Heart left ventricle (tissue), 16 donors: ENCODE measurements at regions not wholly inside any gene's neighbourhood (a gene's known extent, or its start where the extent isn't known, plus 50 kb on each side); places are given as distances from the start of the nearest gene placed in this dataset.

Source experiments
- ATAC-seq, 4 donors: fragments of 200-7000 bp; cut with Tn5 transposase; one replicate each; pipeline ENCODE4 v1.9.1; 2020 to 2022; ENCODE audit warnings: moderate library complexity in 4 of 4, mild to moderate bottlenecking in 3 of 4, moderate number of reproducible peaks in 1 of 4
- DNase-seq, 5 donors: peaks; one replicate each; pipeline ENCODE4 v3.0.0-alpha.2; 2020
- H3K27ac ChIP-seq, 12 donors: fragments of 200-600 bp; sonication (generic) in 4 of 12; one replicate each; pipeline versions ENCODE4 v1.5.0 to v1.8.0; 2016 to 2022; ENCODE audit warnings: mild to moderate bottlenecking in 2 of 12
- H3K27me3 ChIP-seq, 9 donors: fragments of 200-600 bp; sonication (generic) in 2 of 9; one replicate each; pipeline versions ENCODE4 v1.5.1 to v1.8.0; 2016 to 2022; ENCODE audit warnings: mild to moderate bottlenecking in 3 of 9
- H3K36me3 ChIP-seq, 9 donors: fragments of 200-600 bp; sonication (generic) in 2 of 9; one replicate each; pipeline versions ENCODE4 v1.5.0 to v1.8.0; 2018 to 2022; ENCODE audit warnings: mild to moderate bottlenecking in 2 of 9
- H3K4me1 ChIP-seq, 12 donors: fragments of 200-600 bp; sonication (generic) in 4 of 12; one replicate each; pipeline versions ENCODE4 v1.5.0 to v1.8.0; 2016 to 2022; ENCODE audit warnings: mild to moderate bottlenecking in 3 of 12
- H3K4me3 ChIP-seq, 12 donors: fragments of 200-600 bp; sonication (generic) in 4 of 12; one replicate each; pipeline versions ENCODE4 v1.5.0 to v1.8.0; 2017 to 2022; ENCODE audit warnings: mild to moderate bottlenecking in 9 of 12, moderate library complexity in 4 of 12
- H3K9me3 ChIP-seq, 12 donors: fragments of 200-600 bp; sonication (generic) in 4 of 12; one replicate each; pipeline versions ENCODE4 v1.5.0 to v1.8.0; 2016 to 2022; ENCODE audit warnings: mild to moderate bottlenecking in 1 of 12
- CTCF ChIP-seq, 12 donors: fragments of 200-600 bp; sonication (generic) in 4 of 12; IDR thresholded peaks; one replicate each; pipeline versions ENCODE4 v1.5.0 to v1.8.0; 2018 to 2022; ENCODE audit warnings: antibody characterized with exemption in 12 of 12, mild to moderate bottlenecking in 5 of 12
- POLR2A ChIP-seq, 2 donors: fragments of 450-650 bp; IDR thresholded peaks; one replicate each; pipeline ENCODE4 v1.6.1; 2017; ENCODE audit warnings: antibody characterized with exemption in 2 of 2, mild to moderate bottlenecking in 2 of 2, moderate library complexity in 2 of 2
- WGBS, 4 donors: extraction: QIAGEN DNeasy Blood & Tissue Kit in 2 of 4; methylation state at CpG; one replicate each; pipeline versions ENCODE4 v1.1.5 to v1.1.7; 2013 to 2018; 5-methylcytosine and 5-hydroxymethylcytosine counted together
- intact Hi-C, 10 donors: fragments of 100-400 bp; cut with DNase I; formaldehyde crosslinking; loops; one replicate each; pipeline versions ENCODE4 v1.11.1 to v1.14.2; 2022
- donor health status: ischemic (EF 13 %, LVEDD 7.1; RV severe dilation, severe dysfunction).
- donor health status: healthy with polysubstance abuse.
- donor health status: DM: no; HTN: yes; CAD: no.
- donor health status: DM: no; HTN: no; CAD: no.
- donor health status: ischemic (EF 25% LVEDD 6.9; RV normal size, moderate dysfunction).
- donor health status: ischemic (EF 25% LVEDD 5.7; RV mildly dilated, moderate dysfunction).
- donor health status: healthy.
- donor health status: DM: yes; HTN: yes; CAD: no.
- donor health status: ischemic (EF 35%, LVEDD 5.7; RV mildly dilated, moderate dysfunction).
- donor health status: nonischemic (EF 11% LVEDD 7.7; RV severe dilation, severe dysfunction).
- donor health status: DM: yes; HTN: yes; CAD: no.
- donor health status: PGD.
- donor health status: ischemic (EF 29% LVEDD 5.4; RV normal size, mild dysfunction).
- donor health status: nonischemic (EF 23%, LVEDD 6.1; RV moderate dilation, normal function).

- Histone ChIP-seq H3K4me1 (peaks cover 0 to 16% (median 0%) of the 10 kb centered on the region in 12 donors), H3K27me3 (no peaks in the 10 kb centered on the region), H3K9me3 (no peaks in the 10 kb centered on the region), H3K36me3 (no peaks in the 10 kb centered on the region), H3K27ac (no peak overlapping the region), H3K4me3 (no peak overlapping the region)
- 87 to 95% (median 91%) methylated on average over 3 of the region's 3 CpGs for WGBS, 4 donors
- intact Hi-C loops = no loop called here
- ATAC-seq = no peak
- no peak for TF ChIP-seq CTCF (IDR thresholded peaks at IDR 0.05)
- TF ChIP-seq POLR2A (IDR thresholded peaks at IDR 0.05) = no peak
- no peak for DNase-seq
Observed at GRCh38 chr11:122273476-122274191, 157.6 kb upstream of the BLID start.

GRCh38 chr11:122271745-122272144 is 155.7 kb upstream of the BLID start:
- H3K27ac ChIP-seq = no peak overlapping the region
- intact Hi-C loops = no loop called here
- 66 to 77% (median 71%) methylated on average over 4 of the region's 4 CpGs for WGBS, 4 donors
- ATAC-seq = no peak
- peaks cover 0 to 27% (median 0%) of the 10 kb centered on the region in 12 donors for H3K4me1 ChIP-seq
- H3K4me3 ChIP-seq = no peak overlapping the region
- no peaks in the 10 kb centered on the region for H3K27me3 ChIP-seq
- DNase-seq = no peak
- no peaks in the 10 kb centered on the region for H3K9me3 ChIP-seq
- no peak for TF ChIP-seq CTCF (IDR thresholded peaks at IDR 0.05)
- no peak for TF ChIP-seq POLR2A (IDR thresholded peaks at IDR 0.05)
- no peaks in the 10 kb centered on the region for H3K36me3 ChIP-seq

- Histone ChIP-seq H3K4me3 (no peak overlapping the region), H3K27ac (no peak overlapping the region), H3K9me3 (no peaks in the 10 kb centered on the region), H3K27me3 (no peaks in the 10 kb centered on the region), H3K4me1 (peaks cover 0 to 27% (median 0%) of the 10 kb centered on the region in 12 donors), H3K36me3 (no peaks in the 10 kb centered on the region)
- no peak for DNase-seq
- ATAC-seq = no peak
- 69 to 83% (median 79%) methylated on average over 5 of the region's 5 CpGs for WGBS, 4 donors
- intact Hi-C loops = no loop called here
- no peak for TF ChIP-seq CTCF (IDR thresholded peaks at IDR 0.05)
- TF ChIP-seq POLR2A (IDR thresholded peaks at IDR 0.05) = no peak
Observed at GRCh38 chr11:122271137-122271536, 155.1 kb upstream of the BLID start.

- intact Hi-C loops = no loop called here
- 78 to 79% (median 79%) methylated on average over 3 of the region's 3 CpGs for WGBS, 4 donors
- no peaks in the 10 kb centered on the region for H3K36me3 ChIP-seq
- H3K9me3 ChIP-seq = no peaks in the 10 kb centered on the region
- TF ChIP-seq CTCF (IDR thresholded peaks at IDR 0.05) (no peak), POLR2A (IDR thresholded peaks at IDR 0.05) (no peak)
- no peak overlapping the region for H3K4me3 ChIP-seq
- ATAC-seq (no peak), DNase-seq (no peak)
- peaks cover 0 to 27% (median 0%) of the 10 kb centered on the region in 12 donors for H3K4me1 ChIP-seq
- H3K27ac ChIP-seq = no peak overlapping the region
- H3K27me3 ChIP-seq = no peaks in the 10 kb centered on the region
Observed at GRCh38 chr11:122270535-122270934, 154.5 kb upstream of the BLID start.
